GM21447 (cell line): ENCODE measurements at regions not wholly inside any gene's neighbourhood (a gene's known extent, or its start where the extent isn't known, plus 50 kb on each side); places are given as distances from the start of the nearest gene placed in this dataset.

Experiments
- ATAC-seq: cut with Tn5 transposase; IDR thresholded peaks from one replicate; pipeline ENCODE4 v1.9.1; 2021; ENCODE audit not compliant: unreplicated experiment

DNA sequence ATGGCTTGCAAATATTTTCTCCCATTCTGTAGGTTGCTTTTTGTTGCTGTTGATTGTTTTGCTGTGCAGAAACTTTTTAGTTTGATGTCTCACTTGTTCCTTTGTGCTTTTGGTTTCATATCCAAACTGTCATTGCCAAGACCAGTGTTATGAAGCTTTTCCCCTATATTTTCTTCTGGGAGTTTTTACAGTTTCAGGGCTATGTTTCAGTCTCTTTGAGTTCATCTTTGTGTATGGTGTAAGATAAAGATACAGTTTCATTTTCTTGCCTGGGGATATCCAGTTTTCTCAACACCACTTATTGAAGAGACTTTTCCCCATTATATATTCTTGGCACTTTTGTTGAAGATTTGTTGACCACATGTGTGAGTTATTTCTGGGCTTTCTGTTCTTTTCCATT lies 139.9 kb downstream of the MRPL57 start:
- no peak for ATAC-seq

DNA sequence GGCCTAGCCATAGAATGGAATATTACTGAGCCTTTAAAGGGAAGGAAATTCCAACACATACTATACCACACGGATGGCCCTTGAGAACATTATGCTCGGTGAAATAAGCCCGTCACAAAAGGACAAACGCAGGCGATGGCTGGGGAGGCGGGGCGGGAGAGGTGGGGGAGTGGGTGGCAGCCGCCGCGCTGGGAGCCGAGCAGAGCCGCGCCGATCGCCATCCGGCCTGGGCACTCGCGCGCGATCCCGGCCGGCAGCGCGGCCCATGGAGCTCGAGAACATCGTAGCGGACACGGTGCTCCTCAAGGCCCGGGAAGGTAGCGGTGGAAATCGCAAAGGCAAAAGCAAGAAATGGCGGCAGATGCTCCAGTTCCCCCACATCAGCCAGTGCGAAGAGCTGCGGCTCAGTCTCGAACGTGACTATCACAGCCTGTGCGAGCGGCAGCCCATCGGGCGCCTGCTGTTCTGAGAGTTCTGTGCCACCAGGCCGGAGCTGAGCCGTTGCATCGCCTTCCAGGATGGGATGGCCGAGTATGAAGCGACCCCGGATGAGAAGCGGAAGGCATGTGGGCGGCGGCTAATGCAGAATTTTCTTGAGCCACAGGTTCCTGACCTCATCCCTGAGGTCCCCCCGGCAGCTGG lies 140.1 kb downstream of the ZDHHC20 start:
- no peak for ATAC-seq

DNA sequence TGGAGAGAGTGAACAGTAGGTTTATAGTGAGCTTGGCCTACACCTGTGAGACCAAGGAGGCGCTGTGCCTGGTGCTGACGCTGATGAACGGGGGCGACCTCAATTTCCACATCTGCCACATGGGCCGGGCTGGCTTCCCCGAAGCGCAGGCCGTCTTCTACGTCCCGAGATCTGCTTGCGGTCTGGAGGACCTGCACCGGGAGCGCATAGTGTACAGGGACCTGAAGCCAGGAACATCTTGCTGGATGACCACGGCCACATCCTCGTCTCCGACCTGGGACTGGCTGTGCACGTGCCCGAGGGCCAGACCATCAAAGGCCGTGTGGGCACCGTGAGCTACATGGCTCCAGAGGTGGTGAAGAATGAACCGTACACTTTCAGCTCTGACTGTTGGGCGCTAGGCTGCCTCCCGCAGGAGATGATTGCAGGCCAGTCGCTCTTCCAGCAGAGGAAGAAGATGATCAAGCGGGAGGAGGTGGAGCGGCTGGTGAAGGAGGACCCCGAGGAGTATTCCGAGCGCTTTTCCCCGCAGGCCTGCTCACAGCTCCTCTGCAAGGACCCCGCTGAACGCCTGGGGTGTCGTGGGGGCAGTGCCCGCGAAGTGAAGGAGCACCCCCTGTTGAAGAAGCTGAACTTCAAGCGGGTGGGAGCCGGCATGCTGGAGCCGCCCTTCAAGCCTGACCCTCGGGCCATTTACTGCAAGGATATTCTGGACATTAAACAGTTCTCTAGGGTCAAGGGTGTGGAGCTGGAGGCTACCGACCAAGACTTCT lies 139.0 kb downstream of the ZDHHC20 start:
- ATAC-seq: no peak

DNA sequence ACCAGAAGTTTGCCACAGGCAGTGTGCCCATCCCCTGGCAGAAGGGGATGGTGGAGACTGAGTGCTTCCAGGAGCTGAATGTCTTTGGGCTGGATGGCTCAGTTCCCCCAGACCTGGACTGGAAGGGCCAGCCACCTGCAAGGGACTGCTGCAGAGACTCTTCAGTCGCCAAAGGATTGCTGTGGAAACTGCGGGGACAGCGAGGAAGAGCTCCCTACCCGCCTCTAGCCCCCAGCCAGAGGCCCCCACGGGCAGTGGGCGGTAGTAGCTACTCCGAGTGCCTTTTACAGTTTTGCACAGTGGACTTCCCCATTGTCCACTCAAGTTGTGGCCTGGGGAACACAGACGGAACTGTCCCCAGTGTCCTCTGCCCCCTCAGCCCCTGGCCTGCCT lies 138.5 kb downstream of the ZDHHC20 start:
- no peak for ATAC-seq

DNA sequence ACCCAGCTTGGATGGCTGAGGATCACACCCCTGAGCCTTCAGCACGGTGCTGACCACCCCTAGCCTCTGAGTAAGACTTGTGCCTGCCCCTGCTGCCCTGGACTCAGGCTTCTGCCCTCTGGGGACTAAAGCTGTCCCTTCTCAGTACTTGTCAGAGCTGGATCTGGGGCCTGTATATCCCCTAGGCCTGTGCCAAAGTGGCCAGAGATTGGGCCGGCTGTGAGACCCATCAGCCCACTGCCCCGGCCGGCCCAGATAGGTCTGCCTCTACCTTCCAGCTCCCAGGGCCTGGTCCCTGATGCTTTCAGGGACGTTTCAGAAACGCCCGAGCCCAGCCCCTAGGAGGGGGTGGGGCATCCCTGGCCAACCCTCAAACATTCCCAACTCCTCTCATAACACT lies 137.8 kb downstream of the ZDHHC20 start:
- ATAC-seq: no peak

DNA sequence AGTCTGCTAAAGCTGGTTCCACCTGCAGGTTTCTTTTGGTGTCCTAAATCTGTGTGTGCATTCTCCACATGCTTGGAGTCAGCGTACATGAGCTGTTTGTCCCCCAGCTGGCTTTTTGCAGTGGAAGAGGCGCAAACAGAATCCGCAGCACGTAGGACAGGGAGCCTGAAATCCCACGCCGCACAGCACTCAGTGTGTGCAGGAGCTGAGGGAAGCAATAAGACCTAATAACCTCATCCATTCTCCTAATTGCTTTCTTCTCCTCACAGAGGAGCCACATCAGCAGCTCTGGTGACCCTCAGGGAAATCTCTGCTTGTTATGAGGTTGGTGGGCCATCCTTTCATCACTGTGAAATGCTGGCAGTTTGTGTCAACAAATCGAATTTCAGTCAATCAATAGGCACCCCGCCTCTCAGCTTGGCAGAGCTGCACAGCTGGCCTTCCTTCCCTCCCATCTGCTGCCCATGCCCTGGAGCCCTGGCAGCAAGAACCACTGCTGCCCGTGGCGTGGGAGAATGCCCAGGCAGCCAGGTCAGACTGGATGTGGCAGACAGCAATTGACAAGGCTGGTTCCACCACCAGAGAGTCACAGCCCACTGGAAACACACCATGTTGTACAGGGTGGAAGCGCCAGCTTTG lies 136.7 kb downstream of the ZDHHC20 start:
- no peak for ATAC-seq
